MCF 10A (cell line): ENCODE measurements at regions not wholly inside any gene's neighbourhood (a gene's known extent, or its start where the extent isn't known, plus 50 kb on each side); places are given as distances from the start of the nearest gene placed in this dataset.

Source experiments
- BruUV-seq: library from RNA; stranded (reverse); fragments of 400-500 nt; replicated peaks from 2 replicates; lab custom pipeline; 2021; lab: Mats Ljungman, UMichigan
- CTCF ChIA-PET: fragments of 300-600 bp; sonication (Branson Sonifier 250); formaldehyde crosslinking; extraction: SDS; loops from one replicate; lab custom pipeline; 2021; ENCODE audit warnings: antibody characterized with exemption, inconsistent platforms; lab: Yijun Ruan, JAX
- POLR2A ChIA-PET: fragments of 300-600, 350-650 bp; sonication (Branson Sonifier 250); formaldehyde crosslinking; extraction: SDS; loops from one replicate; lab custom pipeline; 2020; ENCODE audit warnings: antibody characterized with exemption, inconsistent platforms; lab: Yijun Ruan, JAX
- DNase-seq: peaks from one replicate; pipeline ENCODE4 v3.0.0-alpha.2; 2018; ENCODE audit not compliant: unreplicated experiment
- H3K27ac Mint-ChIP-seq: one replicate; pipeline ENCODE4 v1.8.0; 2022; ENCODE audit warnings: mild to moderate bottlenecking, low read depth, mixed read lengths; ENCODE audit not compliant: unreplicated experiment
- H3K27me3 Mint-ChIP-seq: one replicate; pipeline ENCODE4 v1.8.0; 2022; ENCODE audit warnings: mixed read lengths; ENCODE audit not compliant: insufficient read depth, unreplicated experiment
- H3K36me3 Mint-ChIP-seq: one replicate; pipeline ENCODE4 v1.8.0; 2022; ENCODE audit warnings: mild to moderate bottlenecking, moderate library complexity, mixed read lengths; ENCODE audit not compliant: insufficient read depth, unreplicated experiment
- H3K4me1 Mint-ChIP-seq: one replicate; pipeline ENCODE4 v1.8.0; 2022; ENCODE audit warnings: mixed read lengths; ENCODE audit not compliant: insufficient read depth, unreplicated experiment
- H3K4me3 Mint-ChIP-seq: one replicate; pipeline ENCODE4 v1.8.0; 2022; ENCODE audit warnings: mild to moderate bottlenecking, moderate library complexity, mixed read lengths; ENCODE audit not compliant: unreplicated experiment
- H3K9me3 Mint-ChIP-seq: one replicate; pipeline ENCODE4 v1.8.0; 2022; ENCODE audit warnings: mixed read lengths; ENCODE audit not compliant: unreplicated experiment
- CTCF ChIP-seq: fragments of 200-600 bp; IDR thresholded peaks from one replicate; pipeline ENCODE4 v1.8.0; 2022; ENCODE audit warnings: antibody characterized with exemption, mild to moderate bottlenecking; ENCODE audit not compliant: unreplicated experiment
- intact Hi-C: fragments of 100-400 bp; cut with micrococcal nuclease; formaldehyde crosslinking; loops from 2 replicates; pipeline ENCODE4 v1.14.1; 2022

- H3K36me3 Mint-ChIP-seq, result no peaks in the 10 kb centered on the region
- no peak overlapping the region for H3K4me3 Mint-ChIP-seq
- BruUV-seq, result no TSS peak
- no peak for TF ChIP-seq CTCF
- no peak overlapping the region for H3K27ac Mint-ChIP-seq
- no peaks in the 10 kb centered on the region for H3K4me1 Mint-ChIP-seq
- DNase-seq, result no peak
- H3K27me3 Mint-ChIP-seq, result no peaks in the 10 kb centered on the region
- ChIA-PET CTCF (no interaction called here), POLR2A (interaction anchor here (0.5 kb wide), 1 partner anchor 160 kb away, joined by 3 read pairs; no protein-coding TSS in a partner anchor)
- peaks cover 14% of the 10 kb centered on the region for H3K9me3 Mint-ChIP-seq
- intact Hi-C loops, result no loop called here
Measured at GRCh38 chr2:128465246-128466170, 146.8 kb upstream of the HS6ST1 start.

GRCh38 chr2:128466376-128466775, 147.7 kb upstream of the HS6ST1 start:
- DNase-seq, result peak; percentile 8
- H3K27ac Mint-ChIP-seq, result no peak overlapping the region
- H3K4me3 Mint-ChIP-seq, result no peak overlapping the region
- no peak for TF ChIP-seq CTCF
- no peaks in the 10 kb centered on the region for H3K27me3 Mint-ChIP-seq
- BruUV-seq, result no TSS peak
- intact Hi-C loops, result no loop called here
- POLR2A ChIA-PET, result interaction anchor here (0.6 kb wide), 1 partner anchor 65 kb away, joined by 4 read pairs; no protein-coding TSS in a partner anchor
- H3K36me3 Mint-ChIP-seq, result no peaks in the 10 kb centered on the region
- no peaks in the 10 kb centered on the region for H3K4me1 Mint-ChIP-seq
- H3K9me3 Mint-ChIP-seq, result peaks cover 14% of the 10 kb centered on the region
- CTCF ChIA-PET, result no interaction called here

- Mint-ChIP-seq H3K4me3 (no peak overlapping the region), H3K27me3 (no peaks in the 10 kb centered on the region), H3K27ac (no peak overlapping the region), H3K9me3 (peaks cover 14% of the 10 kb centered on the region), H3K4me1 (no peaks in the 10 kb centered on the region), H3K36me3 (no peaks in the 10 kb centered on the region)
- ChIA-PET POLR2A (interaction anchor here (0.6 to 1.8 kb wide), 2 partner anchors 8 to 65 kb away, joined by 4 read pairs; no protein-coding TSS in a partner anchor), CTCF (interaction anchor here (0.7 kb wide), 1 partner anchor 144 kb away, joined by 3 read pairs; no protein-coding TSS in a partner anchor)
- DNase-seq, result no peak
- intact Hi-C loops, result no loop called here
- no peak for TF ChIP-seq CTCF
- BruUV-seq, result no TSS peak
Measured at GRCh38 chr2:128466776-128467175, 148.1 kb upstream of the HS6ST1 start.

GRCh38 chr2:128467321-128467969, 148.8 kb upstream of the HS6ST1 start:
- BruUV-seq, result no TSS peak
- Mint-ChIP-seq H3K4me1 (no peaks in the 10 kb centered on the region), H3K36me3 (no peaks in the 10 kb centered on the region), H3K27me3 (no peaks in the 10 kb centered on the region), H3K4me3 (no peak overlapping the region), H3K27ac (no peak overlapping the region), H3K9me3 (peaks cover 14% of the 10 kb centered on the region)
- intact Hi-C loops, result no loop called here
- TF ChIP-seq CTCF, result no peak
- ChIA-PET POLR2A (interaction anchor here (1.8 kb wide), 1 partner anchor 8 kb away, joined by 4 read pairs; no protein-coding TSS in a partner anchor), CTCF (interaction anchor here (0.7 kb wide), 1 partner anchor 145 kb away, joined by 3 read pairs; no protein-coding TSS in a partner anchor)
- no peak for DNase-seq
